SK-N-SH (cell line): ENCODE measurements at regions not wholly inside any gene's neighbourhood (a gene's known extent, or its start where the extent isn't known, plus 50 kb on each side); places are given as distances from the start of the nearest gene placed in this dataset.

Source experiments
- CTCF ChIA-PET: fragments of 300-600, 350-600 bp; formaldehyde crosslinking; extraction: SDS; loops from one replicate; lab custom pipeline; 2021; lab: Yijun Ruan, JAX
- POLR2A ChIA-PET: fragments of 350-600 bp; sonication (Branson Sonifier 250); formaldehyde crosslinking; extraction: SDS; loops from one replicate; lab custom pipeline; 2020; ENCODE audit warnings: antibody characterized with exemption, inconsistent platforms; lab: Yijun Ruan, JAX
- DNase-seq: peaks from one replicate; pipeline ENCODE4 v3.0.0; 2012
- H2AFZ ChIP-seq: fragments of 200-600 bp; sonication (generic); 2 replicates; pipeline ENCODE4 v1.8.1; 2016; ENCODE audit warnings: antibody characterized with exemption, mild to moderate bottlenecking, low read depth
- H3F3A ChIP-seq: fragments of 200-600 bp; sonication (generic); replicated peaks from 2 replicates; pipeline ENCODE3; 2016; ENCODE audit warnings: antibody characterized with exemption, mild to moderate bottlenecking; ENCODE audit not compliant: insufficient read depth
- H3K27ac ChIP-seq, 2 experiments: fragments of 200-500 bp in 1 of 2; fragments of 200-600 bp in 1 of 2; sonication (Bioruptor generic) in 1 of 2; sonication (generic), shearing (Covaris generic) in 1 of 2; 2 replicates each; pipeline versions ENCODE4 v1.5.1 to v1.6.1; 2014 to 2016; ENCODE audit warnings: low read depth in 2 of 2, inconsistent platforms in 1 of 2, low read length in 1 of 2, mild to moderate bottlenecking in 1 of 2, mixed read lengths in 1 of 2
- H3K27me3 ChIP-seq: fragments of 200-600 bp; sonication (generic), shearing (Covaris generic); 2 replicates; pipeline ENCODE4 v1.6.1; 2016; ENCODE audit warnings: mixed run types; ENCODE audit not compliant: insufficient read depth
- H3K36me3 ChIP-seq, 2 experiments: fragments of 200-500 bp in 1 of 2; fragments of 200-600 bp in 1 of 2; sonication (Bioruptor generic) in 1 of 2; sonication (generic) in 1 of 2; replicated peaks in 1 of 2; 2 replicates each; pipeline versions ENCODE3 to v1.5.1; 2014 to 2016; ENCODE audit warnings: low read length in 1 of 2, mild to moderate bottlenecking in 1 of 2; ENCODE audit not compliant: insufficient read depth in 2 of 2, control insufficient read depth in 1 of 2
- H3K4me1 ChIP-seq, 2 experiments: fragments of 200-500 bp in 1 of 2; fragments of 200-600 bp in 1 of 2; sonication (Bioruptor generic) in 1 of 2; sonication (generic), shearing (Covaris generic) in 1 of 2; 2 replicates each; pipeline versions ENCODE4 v1.5.1 to v1.6.1; 2014 to 2016; ENCODE audit warnings: low read depth in 1 of 2, low read length in 1 of 2, mixed run types in 1 of 2; ENCODE audit not compliant: insufficient read depth in 2 of 2, control insufficient read depth in 1 of 2
- H3K4me2 ChIP-seq: fragments of 200-600 bp; sonication (generic), shearing (Covaris generic); 2 replicates; pipeline ENCODE4 v1.6.1; 2017; ENCODE audit warnings: mixed run types
- H3K4me3 ChIP-seq, 2 experiments: fragments of 200-500 bp in 1 of 2; fragments of 200-600 bp in 1 of 2; sonication (Bioruptor generic) in 1 of 2; sonication (generic), shearing (Covaris generic) in 1 of 2; 2 replicates each; pipeline versions ENCODE4 v1.5.1 to v1.8.1; 2014 to 2016; ENCODE audit warnings: low read depth in 2 of 2, inconsistent platforms in 1 of 2, low read length in 1 of 2, mild to moderate bottlenecking in 1 of 2, mixed read lengths in 1 of 2, moderate library complexity in 1 of 2
- H3K79me2 ChIP-seq: fragments of 200-600 bp; sonication (generic); 2 replicates; pipeline ENCODE4 v1.8.1; 2017; ENCODE audit warnings: mild to moderate bottlenecking; ENCODE audit not compliant: insufficient read depth
- H3K9ac ChIP-seq: fragments of 200-600 bp; sonication (generic); 2 replicates; pipeline ENCODE4 v1.6.1; 2017; ENCODE audit warnings: mixed run types
- H3K9me2 ChIP-seq: fragments of 200-600 bp; sonication (generic); 2 replicates; pipeline ENCODE4 v1.6.1; 2017; ENCODE audit warnings: mixed run types
- H3K9me3 ChIP-seq: fragments of 200-600 bp; sonication (generic); 2 replicates; pipeline ENCODE4 v1.6.1; 2017; ENCODE audit warnings: mixed run types, mild to moderate bottlenecking, moderate library complexity
- H4K20me1 ChIP-seq: fragments of 200-600 bp; sonication (generic); 2 replicates; pipeline ENCODE4 v1.6.1; 2017; ENCODE audit warnings: mild to moderate bottlenecking, mixed run types; ENCODE audit not compliant: insufficient read depth
- CTCF ChIP-seq: fragments of 200-600 bp; sonication (generic); IDR thresholded peaks from 2 replicates; pipeline ENCODE4 v1.6.1; 2017; ENCODE audit warnings: antibody characterized with exemption, mild to moderate bottlenecking, moderate library complexity
- EZH2phosphoT487 ChIP-seq: fragments of 200-600 bp; sonication (generic); IDR thresholded peaks from 2 replicates; pipeline ENCODE4 v1.6.1; 2017; ENCODE audit warnings: low read depth, mixed run types, mild to moderate bottlenecking, antibody characterized with exemption, moderate library complexity, borderline replicate concordance
- FOSL2 ChIP-seq: IDR thresholded peaks from 2 replicates; pipeline ENCODE4 v1.4.0; 2012; ENCODE audit warnings: low read depth, mild to moderate bottlenecking, moderate library complexity, borderline replicate concordance
- GABPA ChIP-seq: IDR thresholded peaks from 2 replicates; pipeline ENCODE4 v1.4.0; 2012; ENCODE audit warnings: low read depth, mild to moderate bottlenecking
- GATA2 ChIP-seq: sonication (generic); formaldehyde crosslinking; IDR thresholded peaks from 2 replicates; pipeline ENCODE4 v1.5.0; 2020; ENCODE audit warnings: mild to moderate bottlenecking, missing genetic modification reagents
- NFIC ChIP-seq: IDR thresholded peaks from 2 replicates; pipeline ENCODE4 v1.4.0; 2012; ENCODE audit warnings: borderline replicate concordance
- POLR2AphosphoS5 ChIP-seq: IDR thresholded peaks from 2 replicates; pipeline ENCODE4 v1.6.1; 2012; ENCODE audit warnings: low read depth, low read length
- REST ChIP-seq: IDR thresholded peaks from 2 replicates; pipeline ENCODE4 v1.6.1; 2012; ENCODE audit warnings: mild to moderate bottlenecking, low read depth, low read length, moderate library complexity
- RFX5 ChIP-seq: IDR thresholded peaks from 2 replicates; pipeline ENCODE4 v1.6.1; 2012; ENCODE audit warnings: mild to moderate bottlenecking, improper control_type of control experiment, low read length
- RXRA ChIP-seq: IDR thresholded peaks from 2 replicates; pipeline ENCODE4 v1.4.0; 2012; ENCODE audit warnings: low read depth, mild to moderate bottlenecking, borderline replicate concordance
- TCF12 ChIP-seq: IDR thresholded peaks from 2 replicates; pipeline ENCODE4 v1.4.0; 2012
- USF2 ChIP-seq: fragments of 150-350 bp; IDR thresholded peaks from 2 replicates; pipeline ENCODE4 v1.6.1; 2017; ENCODE audit warnings: antibody characterized with exemption, low read length, low read depth, borderline replicate concordance
- WGBS: methylation state at CpG from one replicate; pipeline ENCODE4 v1.1.6; 2017; ENCODE audit warnings: low lambda C conversion rate; 5-methylcytosine and 5-hydroxymethylcytosine counted together
- TF ChIP-seq, protein P1 (sequence below): fragments of 150-350 bp; IDR thresholded peaks from 2 replicates; pipeline ENCODE4 v1.6.1; 2016; ENCODE audit warnings: mild to moderate bottlenecking, low read depth, low read length
- TF ChIP-seq, protein P2 (sequence below): IDR thresholded peaks from 2 replicates; pipeline ENCODE4 v1.4.0; 2012; ENCODE audit warnings: low read depth, borderline replicate concordance
- TF ChIP-seq, protein P3 (sequence below): IDR thresholded peaks from 2 replicates; pipeline ENCODE4 v1.4.0; 2012; ENCODE audit warnings: low read depth

GRCh38 chr12:29863665-29864064, 79.9 kb upstream of the TMTC1 start:
- POLR2A ChIA-PET, result no interaction called here
- Histone ChIP-seq H3K36me3 (no peaks in the 10 kb centered on the region), H2AFZ (no peak overlapping the region), H3K4me3 (no peak overlapping the region), H3K27ac (no peak overlapping the region), H3K27me3 (no peaks in the 10 kb centered on the region), H3K9ac (no peak overlapping the region), H3K9me2 (no peaks in the 10 kb centered on the region), H4K20me1 (no peaks in the 10 kb centered on the region), H3K79me2 (no peaks in the 10 kb centered on the region), H3K9me3 (no peaks in the 10 kb centered on the region), H3F3A (no peaks in the 10 kb centered on the region), H3K4me1 (no peaks in the 10 kb centered on the region; a peak in 1 of 4 replicates), H3K4me2 (no peak overlapping the region)
- CTCF ChIA-PET, result interaction anchor here (1.1 kb wide), 1 partner anchor 26 kb away, joined by 3 read pairs; no protein-coding TSS in a partner anchor
- WGBS, result 50% methylated on average over 1 of the region's 1 CpG
- DNase-seq, result no peak
- TF ChIP-seq RXRA (no peak), NFIC (no peak), USF2 (no peak), GABPA (no peak), POLR2AphosphoS5 (no peak), GATA2 (CRISPR knock-in tag) (no peak), EZH2phosphoT487 (no peak), RFX5 (no peak), TCF12 (no peak), CTCF (no peak), REST (no peak), FOSL2 (no peak)
- TF ChIP-seq, protein P1, sequence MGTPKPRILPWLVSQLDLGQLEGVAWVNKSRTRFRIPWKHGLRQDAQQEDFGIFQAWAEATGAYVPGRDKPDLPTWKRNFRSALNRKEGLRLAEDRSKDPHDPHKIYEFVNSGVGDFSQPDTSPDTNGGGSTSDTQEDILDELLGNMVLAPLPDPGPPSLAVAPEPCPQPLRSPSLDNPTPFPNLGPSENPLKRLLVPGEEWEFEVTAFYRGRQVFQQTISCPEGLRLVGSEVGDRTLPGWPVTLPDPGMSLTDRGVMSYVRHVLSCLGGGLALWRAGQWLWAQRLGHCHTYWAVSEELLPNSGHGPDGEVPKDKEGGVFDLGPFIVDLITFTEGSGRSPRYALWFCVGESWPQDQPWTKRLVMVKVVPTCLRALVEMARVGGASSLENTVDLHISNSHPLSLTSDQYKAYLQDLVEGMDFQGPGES, result no peak
- TF ChIP-seq, protein P2, sequence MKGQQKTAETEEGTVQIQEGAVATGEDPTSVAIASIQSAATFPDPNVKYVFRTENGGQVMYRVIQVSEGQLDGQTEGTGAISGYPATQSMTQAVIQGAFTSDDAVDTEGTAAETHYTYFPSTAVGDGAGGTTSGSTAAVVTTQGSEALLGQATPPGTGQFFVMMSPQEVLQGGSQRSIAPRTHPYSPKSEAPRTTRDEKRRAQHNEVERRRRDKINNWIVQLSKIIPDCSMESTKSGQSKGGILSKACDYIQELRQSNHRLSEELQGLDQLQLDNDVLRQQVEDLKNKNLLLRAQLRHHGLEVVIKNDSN, result no peak
- TF ChIP-seq, protein P3, sequence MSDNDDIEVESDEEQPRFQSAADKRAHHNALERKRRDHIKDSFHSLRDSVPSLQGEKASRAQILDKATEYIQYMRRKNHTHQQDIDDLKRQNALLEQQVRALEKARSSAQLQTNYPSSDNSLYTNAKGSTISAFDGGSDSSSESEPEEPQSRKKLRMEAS, result no peak
